Epithelial cell of prostate (primary cell): ENCODE measurements at regions not wholly inside any gene's neighbourhood (a gene's known extent, or its start where the extent isn't known, plus 50 kb on each side); places are given as distances from the start of the nearest gene placed in this dataset.
A peak's percentile ranks its signal among the peaks of the same experiment; 100 is the strongest.

ENCODE experiments used
- DNase-seq: peaks from one replicate; pipeline ENCODE4 v3.0.0-alpha.2; 2011; ENCODE audit warnings: low read depth, low spot score
- H3K27ac ChIP-seq: fragments of 450-650 bp; 2 replicates; pipeline ENCODE4 v1.5.1; 2017; ENCODE audit warnings: mild to moderate bottlenecking

DNA sequence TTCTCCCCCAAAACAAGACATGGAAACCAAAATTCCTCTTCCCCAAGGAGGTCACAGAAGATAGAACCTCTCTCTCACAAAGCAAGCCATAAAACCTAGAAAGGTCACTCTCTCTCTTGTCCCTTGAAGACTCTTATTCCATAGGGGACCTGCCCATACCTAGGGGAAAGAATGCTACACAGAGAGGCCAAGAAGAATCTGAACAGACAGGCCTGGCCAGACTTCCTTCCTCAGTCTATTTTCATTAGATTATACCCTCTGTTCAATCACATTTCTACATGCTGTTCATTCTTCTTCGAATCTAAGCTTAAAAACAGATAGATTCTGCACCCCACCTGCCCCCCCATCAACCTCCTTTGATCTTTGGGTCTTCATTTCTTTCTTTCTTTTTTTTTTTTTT, 206.8 kb downstream of the TLE4 start:
- no peak overlapping the region for H3K27ac ChIP-seq
- no peak for DNase-seq

- DNase-seq = peak; percentile 26
- no peak overlapping the region for H3K27ac ChIP-seq
These were observed 204.8 kb downstream of the TLE4 start for GRCh38 chr9:79776581-79776980.
